ENCODE measurements at regions not wholly inside any gene's neighbourhood (a gene's known extent, or its start where the extent isn't known, plus 50 kb on each side); places are given as distances from the start of the nearest gene placed in this dataset.

DNA sequence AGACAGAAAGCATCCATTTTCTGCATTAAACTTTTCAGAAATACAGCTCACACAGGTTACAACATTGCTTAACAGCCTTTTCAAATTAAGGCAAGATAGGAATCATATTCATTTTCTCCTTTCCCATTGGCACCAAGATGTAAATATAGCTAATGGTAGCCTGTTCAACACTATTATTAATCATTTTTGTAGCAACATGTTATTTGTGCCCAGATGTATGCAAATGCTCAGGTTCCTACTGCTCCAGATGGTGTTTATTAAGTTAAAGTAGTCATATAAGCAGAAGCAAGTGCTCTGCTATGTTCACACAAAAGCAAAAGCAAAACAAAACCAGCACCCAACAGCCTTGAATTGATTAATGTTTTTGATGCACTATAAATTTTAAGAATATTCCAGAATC lies 1110.6 kb downstream of the SLC6A15 start:
- no peak overlapping the region for H3K27ac ChIP-seq
- TF ChIP-seq CTCF (IDR thresholded peaks at IDR 0.05): no peak
- TF ChIP-seq POLR2AphosphoS5 (IDR thresholded peaks at IDR 0.05): no peak
- no peak for TF ChIP-seq POLR2A (IDR thresholded peaks at IDR 0.05)
- TF ChIP-seq EP300 (IDR thresholded peaks at IDR 0.05): no peak
- H3K36me3 ChIP-seq: no peaks in the 10 kb centered on the region
- no peaks in the 10 kb centered on the region for H3K4me1 ChIP-seq
- no peaks in the 10 kb centered on the region for H3K9me3 ChIP-seq
- no peak overlapping the region for H3K4me3 ChIP-seq
- DNase-seq: no peak
- ATAC-seq (ENCODE audit: low FRiP score in 2 of 2): no peak
- no peaks in the 10 kb centered on the region for H3K27me3 ChIP-seq

DNA sequence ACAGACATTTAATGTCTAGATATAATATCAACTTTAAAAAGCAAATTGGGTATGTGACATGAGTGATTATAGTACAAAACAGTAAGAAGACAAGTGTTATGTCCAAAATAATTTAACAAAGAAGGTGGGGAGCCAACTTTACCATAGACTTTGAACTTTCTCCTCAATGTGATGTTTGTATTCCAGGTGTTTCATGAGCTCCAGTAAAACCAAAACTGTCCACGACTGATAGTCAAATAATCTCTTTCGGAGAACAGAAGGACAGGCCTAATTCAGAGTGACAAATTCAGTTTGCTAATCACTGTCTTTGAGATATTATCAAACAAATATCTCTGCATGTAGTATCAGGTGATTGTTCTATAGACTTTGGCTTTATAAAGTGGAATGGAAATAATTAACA lies 1112.6 kb downstream of the SLC6A15 start:
- Histone ChIP-seq H3K4me1 (no peaks in the 10 kb centered on the region), H3K4me3 (no peak overlapping the region), H3K27ac (no peak overlapping the region), H3K9me3 (no peaks in the 10 kb centered on the region), H3K36me3 (no peaks in the 10 kb centered on the region), H3K27me3 (no peaks in the 10 kb centered on the region)
- WGBS, 2 donors: 93 to 98% methylated on average over 2 of the region's 2 CpGs
- TF ChIP-seq POLR2AphosphoS5 (IDR thresholded peaks at IDR 0.05) (no peak), POLR2A (IDR thresholded peaks at IDR 0.05) (no peak), EP300 (IDR thresholded peaks at IDR 0.05) (no peak), CTCF (IDR thresholded peaks at IDR 0.05) (no peak)
- ATAC-seq (ENCODE audit: low FRiP score in 2 of 2) (no peak), DNase-seq (no peak)

DNA sequence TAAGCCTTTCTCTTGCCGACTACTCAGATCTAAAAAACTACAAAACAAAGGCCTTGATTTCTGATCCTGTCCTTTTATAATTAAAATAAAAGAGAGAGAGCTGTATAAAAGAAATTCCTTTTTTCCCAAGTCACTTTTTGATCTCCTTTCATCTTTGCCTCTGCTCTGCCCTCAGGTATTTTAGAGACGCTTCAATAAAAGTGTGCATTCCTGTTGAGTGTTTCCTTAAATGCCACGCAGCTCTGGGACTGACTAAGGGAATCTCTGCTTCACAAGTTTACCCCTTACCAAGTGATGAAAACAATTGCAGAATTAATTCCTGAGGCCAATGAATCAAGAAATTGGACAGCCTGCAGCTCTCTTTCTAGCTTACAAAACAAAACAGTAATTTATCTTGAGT lies 1109.8 kb downstream of the TMTC2 start:
- Histone ChIP-seq H3K36me3 (no peaks in the 10 kb centered on the region), H3K9me3 (no peaks in the 10 kb centered on the region), H3K27me3 (no peaks in the 10 kb centered on the region), H3K4me1 (no peaks in the 10 kb centered on the region), H3K27ac (no peak overlapping the region), H3K4me3 (no peak overlapping the region)
- no peak for DNase-seq
- no peak for ATAC-seq (ENCODE audit: low FRiP score in 2 of 2)
- no peak for TF ChIP-seq EP300 (IDR thresholded peaks at IDR 0.05)
- TF ChIP-seq POLR2A (IDR thresholded peaks at IDR 0.05): no peak
- no peak for TF ChIP-seq POLR2AphosphoS5 (IDR thresholded peaks at IDR 0.05)
- no peak for TF ChIP-seq CTCF (IDR thresholded peaks at IDR 0.05)
- WGBS, 2 donors: 64 to 74% methylated on average over 3 of the region's 3 CpGs

- H3K4me1 ChIP-seq: no peaks in the 10 kb centered on the region
- no peak overlapping the region for H3K27ac ChIP-seq
- ATAC-seq (ENCODE audit: low FRiP score in 2 of 2): no peak
- no peak for TF ChIP-seq CTCF (IDR thresholded peaks at IDR 0.05)
- TF ChIP-seq EP300 (IDR thresholded peaks at IDR 0.05): no peak
- no peak for TF ChIP-seq POLR2A (IDR thresholded peaks at IDR 0.05)
- TF ChIP-seq POLR2AphosphoS5 (IDR thresholded peaks at IDR 0.05): no peak
- no peaks in the 10 kb centered on the region for H3K36me3 ChIP-seq
- DNase-seq: no peak
- H3K9me3 ChIP-seq: no peaks in the 10 kb centered on the region
- H3K27me3 ChIP-seq: no peaks in the 10 kb centered on the region
- H3K4me3 ChIP-seq: no peak overlapping the region
These were observed 1106.9 kb downstream of the TMTC2 start for GRCh38 chr12:83793616-83794015.

DNA sequence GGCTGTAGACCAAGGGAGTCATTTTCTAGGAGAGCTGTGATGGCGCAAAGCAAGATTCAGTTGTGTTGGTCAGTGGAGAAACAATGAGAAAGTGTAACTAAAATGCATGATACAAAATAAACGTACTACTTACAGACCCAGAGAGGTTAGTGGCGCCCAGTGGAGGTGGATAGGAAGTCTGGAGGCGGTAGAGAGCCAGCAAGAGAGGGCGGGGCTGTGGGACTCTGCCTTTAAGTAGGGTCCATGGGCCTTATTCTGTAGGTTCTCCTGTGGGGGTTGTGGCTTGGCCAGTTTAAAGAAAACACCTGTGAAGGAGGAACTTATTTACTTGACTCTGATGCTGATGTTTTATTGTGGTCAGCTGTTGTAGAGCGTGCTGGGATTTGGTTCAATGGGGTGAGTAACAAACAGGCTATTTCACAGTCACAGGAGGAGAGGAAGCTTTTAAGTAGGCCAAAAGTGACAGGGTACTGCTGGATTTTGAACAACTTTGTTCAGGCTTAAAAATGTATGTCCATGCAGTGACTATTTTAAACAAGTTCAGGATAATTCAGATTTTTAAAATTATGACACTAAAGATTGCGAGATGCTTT lies 1097.7 kb downstream of the TMTC2 start:
- H3K27ac ChIP-seq: no peak overlapping the region
- H3K36me3 ChIP-seq: no peaks in the 10 kb centered on the region
- H3K27me3 ChIP-seq: no peaks in the 10 kb centered on the region
- WGBS, 2 donors: 71 to 82% methylated on average over 7 of the region's 7 CpGs
- ATAC-seq (ENCODE audit: low FRiP score in 2 of 2) (no peak), DNase-seq (no peak)
- no peak overlapping the region for H3K4me3 ChIP-seq
- no peaks in the 10 kb centered on the region for H3K4me1 ChIP-seq
- H3K9me3 ChIP-seq: no peaks in the 10 kb centered on the region
- TF ChIP-seq CTCF (IDR thresholded peaks at IDR 0.05) (no peak), POLR2AphosphoS5 (IDR thresholded peaks at IDR 0.05) (no peak), EP300 (IDR thresholded peaks at IDR 0.05) (no peak), POLR2A (IDR thresholded peaks at IDR 0.05) (no peak)

Measured in upper lobe of left lung (tissue), 6 donors.